ENCODE measurements at regions not wholly inside any gene's neighbourhood (a gene's known extent, or its start where the extent isn't known, plus 50 kb on each side); places are given as distances from the start of the nearest gene placed in this dataset.
"Not testable (repeated sequence)": the region's sequence is repeated elsewhere in the genome, so short reads cannot be mapped to it uniquely, and the experiment has no call there.

DNA sequence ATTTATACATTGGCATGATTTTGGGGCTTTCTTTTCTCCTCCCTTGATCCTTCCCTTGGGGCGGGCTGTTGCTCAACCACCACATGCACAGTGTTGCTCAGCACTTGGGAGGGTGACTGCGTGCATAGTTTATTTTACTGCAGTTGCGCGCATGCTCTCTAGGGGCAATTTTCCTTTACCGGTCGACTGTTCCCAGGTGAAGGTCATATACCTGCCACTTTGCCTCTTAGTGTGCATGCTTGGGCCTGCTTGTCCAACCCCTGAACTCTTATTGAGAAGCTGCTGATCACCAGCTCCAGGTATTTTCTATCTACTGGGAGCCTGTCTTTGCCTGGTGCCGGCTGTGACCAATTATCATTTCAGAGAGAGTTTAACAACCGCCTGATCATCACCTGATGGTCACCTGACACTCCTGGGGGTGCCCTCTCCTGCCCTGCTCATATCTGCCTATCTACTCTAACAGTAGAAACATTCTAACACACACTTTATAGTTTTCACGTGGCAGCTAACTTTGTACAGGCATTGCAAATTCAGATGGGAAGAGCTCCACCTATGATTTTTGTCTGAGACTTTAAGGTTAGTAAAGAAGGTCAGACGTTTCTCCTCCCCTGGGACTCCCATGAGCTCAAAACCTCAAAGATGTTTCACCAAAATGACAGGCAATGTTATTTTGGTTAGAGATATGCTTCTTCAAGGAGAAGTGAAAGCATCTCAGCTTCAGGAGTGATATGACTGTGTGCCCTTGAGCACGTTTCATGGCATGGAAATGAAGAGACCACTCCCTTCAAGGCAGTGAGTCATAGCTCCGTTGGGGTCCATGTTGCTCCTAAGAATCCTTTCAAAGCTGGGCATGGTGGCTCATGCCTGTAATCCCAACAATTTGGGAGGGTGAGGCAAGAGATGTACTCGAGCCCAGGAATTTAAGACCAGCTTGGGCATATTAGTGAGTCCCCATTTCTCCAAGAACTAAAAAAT, 227.5 kb upstream of the MYLIP start:
- H3K4me1 ChIP-seq (ENCODE audit: insufficient read depth, low read length) = no peaks in the 10 kb centered on the region
- no peaks in the 10 kb centered on the region for H3K27me3 ChIP-seq (ENCODE audit: insufficient read depth, low read length)
- H2AFZ ChIP-seq (ENCODE audit: low read depth, low read length) = no peak overlapping the region
- no peak overlapping the region for H3K4me3 ChIP-seq (ENCODE audit: low read length)
- H3K9me3 ChIP-seq (ENCODE audit: low read length) = no peaks in the 10 kb centered on the region
- no peaks in the 10 kb centered on the region for H3K36me3 ChIP-seq (ENCODE audit: insufficient read depth, low read length)

- Histone ChIP-seq H2AFZ (ENCODE audit: low read depth, low read length) (no peak overlapping the region), H3K36me3 (ENCODE audit: insufficient read depth, low read length) (no peaks in the 10 kb centered on the region), H3K27me3 (ENCODE audit: insufficient read depth, low read length) (no peaks in the 10 kb centered on the region), H3K4me1 (ENCODE audit: insufficient read depth, low read length) (peaks cover 7% of the 10 kb centered on the region), H3K4me3 (ENCODE audit: low read length) (no peak overlapping the region), H3K9me3 (ENCODE audit: low read length) (no peaks in the 10 kb centered on the region)
Measured at GRCh38 chr6:15898693-15899092, 230.2 kb upstream of the MYLIP start.

DNA sequence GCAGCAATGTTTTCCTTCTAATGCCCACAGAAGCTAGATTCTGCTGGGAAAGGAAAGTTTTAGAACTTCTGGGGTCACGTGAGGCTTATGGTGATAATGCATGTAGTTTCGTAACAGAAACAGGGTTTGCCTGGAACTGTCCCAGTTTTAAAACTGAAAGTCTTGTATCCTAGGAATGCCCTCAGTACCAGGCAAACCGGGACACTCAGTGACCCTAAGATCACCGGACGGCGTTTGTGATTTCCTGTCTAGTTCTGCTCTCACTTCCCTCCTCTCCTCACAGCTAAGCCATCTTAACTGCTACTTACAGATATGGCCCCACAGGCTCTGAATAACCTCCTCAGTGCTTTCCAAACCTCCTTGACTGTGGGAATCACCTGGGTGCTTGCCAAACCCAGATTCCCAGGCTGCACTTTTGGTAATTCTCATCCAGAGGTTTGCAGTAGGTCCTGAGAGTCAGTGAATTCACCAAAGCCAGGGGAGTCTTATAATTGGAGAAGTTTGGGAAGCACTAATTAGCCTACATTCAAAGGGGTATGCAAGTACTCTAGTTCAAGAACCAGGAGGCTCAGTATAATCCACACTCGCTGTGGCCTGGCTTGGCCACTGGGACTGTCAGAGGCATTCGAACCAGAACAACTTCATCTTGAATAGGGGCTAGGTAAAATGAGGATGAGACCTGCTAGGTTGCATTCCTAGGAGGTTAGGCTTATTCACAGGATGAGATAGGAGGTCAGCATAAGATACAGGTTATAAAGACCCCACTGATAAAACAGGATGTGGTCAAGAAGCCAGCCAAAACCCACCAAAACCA, 231.6 kb upstream of the MYLIP start:
- H3K4me1 ChIP-seq (ENCODE audit: insufficient read depth, low read length) = peaks cover 7% of the 10 kb centered on the region
- no peak overlapping the region for H2AFZ ChIP-seq (ENCODE audit: low read depth, low read length)
- H3K27me3 ChIP-seq (ENCODE audit: insufficient read depth, low read length) = no peaks in the 10 kb centered on the region
- no peak overlapping the region for H3K4me3 ChIP-seq (ENCODE audit: low read length)
- no peaks in the 10 kb centered on the region for H3K36me3 ChIP-seq (ENCODE audit: insufficient read depth, low read length)
- H3K9me3 ChIP-seq (ENCODE audit: low read length) = no peaks in the 10 kb centered on the region

DNA sequence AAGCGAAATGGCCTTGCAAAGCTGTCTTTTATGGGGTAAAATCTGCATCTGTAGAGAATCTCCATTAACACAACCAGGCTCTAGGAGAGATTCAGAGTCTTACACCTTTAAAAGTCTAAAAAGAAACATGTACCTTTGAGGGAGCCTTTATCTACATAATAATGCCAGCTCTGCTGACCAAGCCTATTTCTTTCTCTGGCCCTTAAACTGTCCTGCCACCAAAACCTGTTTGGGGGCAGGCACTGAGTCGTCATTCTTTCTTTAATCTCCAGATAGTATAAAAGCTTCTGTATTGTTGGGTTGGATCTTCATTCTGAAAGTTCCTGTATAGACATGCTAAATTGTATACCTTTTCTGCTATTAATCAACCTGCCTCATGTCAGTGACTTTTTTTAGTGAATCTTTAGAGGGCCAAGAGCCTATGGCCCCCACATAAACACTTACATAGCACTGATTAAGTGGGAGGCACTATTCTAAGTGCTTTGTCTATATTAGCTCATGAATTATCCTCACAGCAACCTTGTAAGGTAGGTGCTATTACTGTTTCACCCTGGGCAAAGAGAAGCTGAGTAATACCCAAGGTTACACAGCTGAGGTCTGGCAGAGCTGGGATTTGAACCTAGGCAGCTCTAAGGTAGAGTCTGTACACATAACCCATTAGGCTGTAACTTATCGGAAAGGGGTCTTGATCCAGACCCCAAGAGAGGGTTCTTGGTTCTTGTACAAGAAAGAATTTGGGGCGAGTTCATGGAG, 232.3 kb upstream of the DTNBP1 start:
- Histone ChIP-seq H3K27me3 (ENCODE audit: insufficient read depth, low read length) (no peaks in the 10 kb centered on the region), H2AFZ (ENCODE audit: low read depth, low read length) (no peak overlapping the region), H3K9me3 (ENCODE audit: low read length) (no peaks in the 10 kb centered on the region), H3K4me3 (ENCODE audit: low read length) (no peak overlapping the region), H3K36me3 (ENCODE audit: insufficient read depth, low read length) (no peaks in the 10 kb centered on the region), H3K4me1 (ENCODE audit: insufficient read depth, low read length) (peaks cover 7% of the 10 kb centered on the region)

DNA sequence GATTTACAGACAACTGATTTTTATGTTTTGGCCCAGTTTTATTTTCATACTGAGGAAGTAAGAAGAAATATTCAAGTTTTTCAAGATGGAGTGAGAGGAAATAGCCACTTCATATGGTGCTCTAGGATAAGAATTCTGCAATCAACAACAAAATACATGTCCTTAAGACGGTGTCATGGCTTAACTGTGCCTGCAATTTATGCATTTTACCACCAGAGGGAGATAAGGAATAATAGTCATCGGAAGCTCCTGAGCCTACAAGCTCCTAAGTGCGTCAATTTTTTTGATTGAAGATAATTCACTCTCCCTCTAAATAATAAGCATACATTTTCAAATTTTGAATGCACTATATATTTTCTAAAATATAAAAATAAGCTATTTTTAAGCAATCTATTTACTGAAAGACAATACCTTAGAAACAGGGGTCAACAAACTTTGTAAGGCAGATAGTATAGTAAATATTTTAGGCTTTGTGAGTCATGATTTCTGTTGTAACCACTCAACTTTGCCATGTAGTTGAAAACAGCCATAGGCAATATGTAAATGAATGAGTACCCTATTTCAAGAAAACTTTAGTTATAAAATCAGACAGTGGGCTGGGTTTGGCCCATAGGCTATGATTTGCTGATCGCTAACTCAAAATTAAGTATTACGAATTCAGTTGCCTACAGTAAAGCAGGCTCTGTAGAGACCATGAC, 230.9 kb upstream of the DTNBP1 start:
- Histone ChIP-seq H2AFZ (ENCODE audit: low read depth, low read length) (no peak overlapping the region), H3K36me3 (ENCODE audit: insufficient read depth, low read length) (no peaks in the 10 kb centered on the region), H3K4me3 (ENCODE audit: low read length) (no peak overlapping the region), H3K9me3 (ENCODE audit: low read length) (no peaks in the 10 kb centered on the region), H3K4me1 (ENCODE audit: insufficient read depth, low read length) (peaks cover 7% of the 10 kb centered on the region), H3K27me3 (ENCODE audit: insufficient read depth, low read length) (no peaks in the 10 kb centered on the region)

DNA sequence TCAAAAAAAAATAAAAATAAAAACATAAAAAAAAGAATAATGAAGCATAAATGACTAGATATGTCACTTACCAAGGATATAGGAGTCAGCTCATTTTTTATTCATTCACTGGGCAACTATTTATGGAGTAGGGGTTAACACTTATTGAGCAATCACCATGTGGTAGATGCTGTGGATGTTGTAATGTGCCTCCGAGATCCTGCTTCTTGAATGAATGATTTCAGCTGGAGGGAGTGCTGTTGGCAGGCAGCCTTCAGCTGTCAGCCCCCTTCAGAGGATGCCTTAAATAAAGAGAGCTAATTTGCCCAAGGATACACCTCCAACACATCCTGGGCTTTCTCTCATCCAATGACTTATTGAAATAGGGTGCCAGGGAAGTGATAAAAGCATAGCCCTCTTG, 229.5 kb upstream of the DTNBP1 start:
- H3K9me3 ChIP-seq (ENCODE audit: low read length) = no peaks in the 10 kb centered on the region
- H2AFZ ChIP-seq (ENCODE audit: low read depth, low read length) = no peak overlapping the region
- peaks cover 7% of the 10 kb centered on the region for H3K4me1 ChIP-seq (ENCODE audit: insufficient read depth, low read length)
- no peaks in the 10 kb centered on the region for H3K27me3 ChIP-seq (ENCODE audit: insufficient read depth, low read length)
- no peak overlapping the region for H3K4me3 ChIP-seq (ENCODE audit: low read length)
- no peaks in the 10 kb centered on the region for H3K36me3 ChIP-seq (ENCODE audit: insufficient read depth, low read length)

DNA sequence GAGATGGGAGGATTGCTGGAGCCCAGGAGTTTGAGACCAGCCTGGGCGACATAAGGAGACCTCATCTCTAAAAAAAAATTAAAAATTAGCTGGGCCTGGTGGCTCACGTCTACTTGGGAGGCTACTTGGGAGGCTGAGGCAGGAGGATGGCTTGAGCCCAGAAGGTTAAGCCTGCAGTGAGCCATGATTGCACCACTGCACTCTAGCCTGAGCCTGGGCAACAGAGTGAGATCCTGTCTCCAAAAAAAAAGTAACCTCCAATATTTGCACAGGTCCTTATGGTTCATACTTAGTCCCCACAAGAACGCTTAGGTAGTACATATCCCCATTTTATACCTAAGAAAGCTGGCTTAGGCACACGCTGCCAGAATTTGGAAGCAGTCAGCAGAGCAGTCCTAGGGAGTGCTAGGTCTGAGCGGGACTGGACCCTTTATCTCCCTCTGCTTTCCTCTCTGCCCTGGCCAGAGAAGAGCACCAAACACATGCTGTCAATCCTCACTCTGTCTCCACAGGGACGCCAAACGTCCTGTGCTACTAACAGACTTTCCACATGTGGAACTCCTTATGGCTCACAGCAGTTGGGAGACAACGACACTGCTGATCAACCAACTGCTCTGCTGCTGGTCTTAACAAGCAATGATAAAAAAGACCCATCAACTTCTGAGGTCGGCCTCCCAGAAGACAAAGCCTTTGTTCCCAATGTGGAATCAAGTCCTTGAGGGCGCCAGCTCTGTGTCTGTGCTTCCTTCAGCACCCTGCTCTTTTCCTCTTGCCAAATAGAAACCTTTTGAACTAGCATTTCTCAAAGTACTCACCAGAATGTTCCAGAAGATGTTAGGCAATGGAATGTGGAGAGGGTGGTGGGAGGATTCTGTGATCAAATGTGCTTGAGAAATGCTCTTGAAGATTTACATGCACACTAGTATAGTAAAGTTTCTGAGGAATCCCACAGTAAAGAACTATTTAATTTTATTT, 226.3 kb upstream of the DTNBP1 start:
- no peak overlapping the region for H3K4me3 ChIP-seq (ENCODE audit: low read length)
- no peaks in the 10 kb centered on the region for H3K4me1 ChIP-seq (ENCODE audit: insufficient read depth, low read length)
- no peaks in the 10 kb centered on the region for H3K27me3 ChIP-seq (ENCODE audit: insufficient read depth, low read length)
- no peaks in the 10 kb centered on the region for H3K36me3 ChIP-seq (ENCODE audit: insufficient read depth, low read length)
- no peak overlapping the region for H2AFZ ChIP-seq (ENCODE audit: low read depth, low read length)
- no peaks in the 10 kb centered on the region for H3K9me3 ChIP-seq (ENCODE audit: low read length)

DNA sequence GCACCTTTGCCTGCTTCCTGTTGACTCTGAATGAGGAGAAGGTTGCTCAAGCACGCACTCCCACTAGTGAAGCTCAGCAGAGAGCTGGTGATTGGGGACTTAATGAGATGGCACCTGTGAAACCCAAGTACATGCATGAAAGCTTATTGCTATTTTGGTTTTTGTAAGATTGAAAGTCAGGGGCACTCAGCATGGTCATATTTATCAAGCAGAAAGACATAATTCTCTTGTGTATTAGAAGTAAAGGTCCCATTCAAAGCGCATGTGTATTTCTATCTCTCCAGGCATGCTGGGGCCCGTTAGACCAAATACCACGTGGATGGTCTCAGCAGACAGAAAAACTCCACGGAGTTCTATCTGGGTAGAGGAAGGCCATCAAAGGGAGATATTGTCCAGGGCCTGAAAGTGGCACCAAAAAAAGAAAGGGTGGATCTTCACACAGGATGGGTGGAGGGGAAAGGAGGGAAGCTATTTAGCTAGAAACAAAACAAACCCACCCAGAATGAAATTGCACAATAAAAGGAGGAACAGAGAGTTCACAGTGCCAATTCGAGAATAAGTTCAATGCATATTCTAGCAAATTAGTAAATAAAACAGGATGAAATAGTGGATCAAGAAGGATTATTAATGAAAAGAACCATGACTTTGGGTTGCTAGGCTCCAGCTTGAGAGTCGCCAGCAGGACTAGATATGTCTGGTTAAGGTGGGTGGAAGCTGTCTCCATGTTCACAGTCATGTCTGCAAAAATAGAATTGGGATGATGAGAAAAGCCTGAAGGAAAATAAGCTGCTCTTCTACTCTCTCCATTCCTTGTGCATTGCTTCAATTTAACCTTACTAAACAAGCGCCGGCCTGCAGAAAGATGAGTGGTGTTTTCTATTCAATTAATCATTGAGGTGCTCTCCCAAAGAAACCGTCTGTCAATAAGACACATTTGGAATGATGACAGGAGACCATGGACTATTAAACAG, 224.9 kb upstream of the DTNBP1 start:
- H2AFZ ChIP-seq (ENCODE audit: low read depth, low read length) = no peak overlapping the region
- no peak overlapping the region for H3K4me3 ChIP-seq (ENCODE audit: low read length)
- H3K4me1 ChIP-seq (ENCODE audit: insufficient read depth, low read length) = no peaks in the 10 kb centered on the region
- no peaks in the 10 kb centered on the region for H3K27me3 ChIP-seq (ENCODE audit: insufficient read depth, low read length)
- no peaks in the 10 kb centered on the region for H3K9me3 ChIP-seq (ENCODE audit: low read length)
- no peaks in the 10 kb centered on the region for H3K36me3 ChIP-seq (ENCODE audit: insufficient read depth, low read length)

DNA sequence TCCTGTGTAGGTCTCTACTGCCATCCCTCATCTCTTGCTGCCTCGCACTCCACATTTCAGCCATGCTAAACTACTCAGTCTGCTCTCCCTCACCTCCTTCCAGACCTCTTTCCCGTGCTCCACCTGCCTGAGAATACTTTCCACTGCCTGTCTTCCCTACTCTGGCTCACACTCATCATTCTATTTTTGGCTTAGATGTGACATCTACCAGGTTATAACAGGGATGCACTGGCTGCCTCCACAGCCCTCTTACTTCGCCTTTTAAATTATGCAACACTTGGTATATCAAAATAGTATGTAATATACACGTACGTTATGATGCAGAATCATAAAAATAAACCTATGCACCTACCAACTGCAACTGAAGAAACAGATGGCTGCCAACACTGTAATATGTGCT, 222.8 kb upstream of the DTNBP1 start:
- Histone ChIP-seq H3K27me3 (ENCODE audit: insufficient read depth, low read length) (no peaks in the 10 kb centered on the region), H3K36me3 (ENCODE audit: insufficient read depth, low read length) (no peaks in the 10 kb centered on the region), H2AFZ (ENCODE audit: low read depth, low read length) (no peak overlapping the region), H3K4me1 (ENCODE audit: insufficient read depth, low read length) (no peaks in the 10 kb centered on the region), H3K4me3 (ENCODE audit: low read length) (no peak overlapping the region), H3K9me3 (ENCODE audit: low read length) (no peaks in the 10 kb centered on the region)

DNA sequence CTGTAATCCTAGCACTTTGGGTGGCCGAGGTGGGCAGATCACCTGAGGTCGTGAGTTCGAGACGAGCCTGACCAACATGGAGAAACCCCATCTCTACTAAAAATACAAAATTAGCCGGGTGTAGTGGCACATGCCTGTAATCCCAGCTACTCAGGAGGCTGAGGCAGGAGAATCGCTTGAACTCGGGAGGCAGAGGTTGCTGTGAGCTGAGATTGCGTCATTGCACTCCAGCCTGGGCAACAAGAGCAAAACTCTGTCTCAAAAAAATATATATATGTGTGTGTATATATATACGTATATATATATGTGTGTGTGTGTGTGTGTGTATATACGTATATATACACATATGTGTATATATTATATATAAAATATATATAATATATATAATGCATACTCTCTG, 220.8 kb upstream of the DTNBP1 start:
- not testable (repeated sequence) for H3K4me3 ChIP-seq (ENCODE audit: low read length); H3K36me3 ChIP-seq (ENCODE audit: insufficient read depth, low read length); H3K4me1 ChIP-seq (ENCODE audit: insufficient read depth, low read length); H3K27me3 ChIP-seq (ENCODE audit: insufficient read depth, low read length); H2AFZ ChIP-seq (ENCODE audit: low read depth, low read length); H3K9me3 ChIP-seq (ENCODE audit: low read length)

GRCh38 chr6:15882915-15883314, 220.1 kb upstream of the DTNBP1 start:
- Histone ChIP-seq H3K27me3 (ENCODE audit: insufficient read depth, low read length) (no peaks in the 10 kb centered on the region), H3K4me1 (ENCODE audit: insufficient read depth, low read length) (no peaks in the 10 kb centered on the region), H2AFZ (ENCODE audit: low read depth, low read length) (no peak overlapping the region), H3K36me3 (ENCODE audit: insufficient read depth, low read length) (no peaks in the 10 kb centered on the region), H3K4me3 (ENCODE audit: low read length) (no peak overlapping the region), H3K9me3 (ENCODE audit: low read length) (no peaks in the 10 kb centered on the region)

Measured in neuron (in vitro differentiated cells).